ENCODE measurements at regions not wholly inside any gene's neighbourhood (a gene's known extent, or its start where the extent isn't known, plus 50 kb on each side); places are given as distances from the start of the nearest gene placed in this dataset.

DNA sequence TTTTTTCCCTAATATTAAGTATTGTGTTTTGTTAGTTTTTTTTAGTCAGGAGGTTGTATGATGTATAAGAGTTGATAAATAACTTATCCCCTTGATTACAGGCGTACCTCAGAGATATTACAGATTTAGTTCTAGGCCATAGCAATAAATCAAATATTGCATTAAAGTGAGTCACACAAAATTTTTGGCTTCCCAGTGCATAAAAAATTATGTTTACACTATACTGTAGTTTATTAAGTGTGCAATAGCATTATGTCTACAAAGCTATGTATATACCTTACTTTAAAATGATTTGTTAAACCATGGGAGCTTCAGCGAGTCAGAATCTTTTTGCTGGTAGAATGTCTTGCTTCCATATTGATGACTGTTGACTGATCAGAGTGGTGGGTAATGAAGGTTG lies 1180.6 kb upstream of the CDH18 start:
- Histone ChIP-seq H3K9ac (ENCODE audit: insufficient read depth, low read depth, low read length) (no peak overlapping the region), H3K4me2 (ENCODE audit: low read depth, low read length) (no peak overlapping the region), H4K20me1 (ENCODE audit: insufficient read depth, low read length) (no peaks in the 10 kb centered on the region), H3K9me3 (ENCODE audit: low read length) (no peaks in the 10 kb centered on the region), H3K27ac (ENCODE audit: extremely low read length, insufficient read depth, low read length) (no peak overlapping the region), H3K4me1 (ENCODE audit: insufficient read depth, low read length) (no peaks in the 10 kb centered on the region), H3K27me3 (ENCODE audit: control insufficient read depth in 1 of 2, insufficient read depth in 2 of 2, low read length in 2 of 2) (no peaks in the 10 kb centered on the region), H3K79me2 (ENCODE audit: insufficient read depth, low read length) (no peaks in the 10 kb centered on the region), H2AFZ (ENCODE audit: low read length) (no peak overlapping the region), H3K4me3 (replicated peaks in 1 of 3; ENCODE audit: insufficient read depth in 1 of 3, low read depth in 2 of 3, low read length in 3 of 3) (no peak overlapping the region), H3K36me3 (replicated peaks in 1 of 2; ENCODE audit: control insufficient read depth in 1 of 2, insufficient read depth in 2 of 2, low read length in 2 of 2) (no peaks in the 10 kb centered on the region)
- TF ChIP-seq RBM22 (optimal IDR thresholded peaks at IDR 0.05; ENCODE audit: low read length) (no peak), ZSCAN30 (CRISPR knock-in tag; IDR thresholded peaks at IDR 0.05) (no peak), NR3C1 (CRISPR knock-in tag; IDR thresholded peaks at IDR 0.05) (no peak), ELF4 (CRISPR knock-in tag; IDR thresholded peaks at IDR 0.05; ENCODE audit: borderline replicate concordance) (no peak), ISL2 (CRISPR knock-in tag; IDR thresholded peaks at IDR 0.05) (no peak)
- TF ChIP-seq, protein P1, sequence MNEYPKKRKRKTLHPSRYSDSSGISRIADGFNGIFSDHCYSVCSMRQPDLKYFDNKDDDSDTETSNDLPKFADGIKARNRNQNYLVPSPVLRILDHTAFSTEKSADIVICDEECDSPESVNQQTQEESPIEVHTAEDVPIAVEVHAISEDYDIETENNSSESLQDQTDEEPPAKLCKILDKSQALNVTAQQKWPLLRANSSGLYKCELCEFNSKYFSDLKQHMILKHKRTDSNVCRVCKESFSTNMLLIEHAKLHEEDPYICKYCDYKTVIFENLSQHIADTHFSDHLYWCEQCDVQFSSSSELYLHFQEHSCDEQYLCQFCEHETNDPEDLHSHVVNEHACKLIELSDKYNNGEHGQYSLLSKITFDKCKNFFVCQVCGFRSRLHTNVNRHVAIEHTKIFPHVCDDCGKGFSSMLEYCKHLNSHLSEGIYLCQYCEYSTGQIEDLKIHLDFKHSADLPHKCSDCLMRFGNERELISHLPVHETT (CRISPR knock-in tag; conservative IDR thresholded peaks at IDR 0.05) = no peak
- FAIRE-seq (no peak), ATAC-seq (no peak), DNase-seq (ENCODE audit: low spot score) (no peak)
- intact Hi-C loops (cut with micrococcal nuclease; ENCODE audit: unreplicated experiment) (no loop called here), in situ Hi-C loops (cut with HindIII; ENCODE audit: extremely low pct_ligation_motif_present, low pct_unique_long_range_greater_than_20kb) (no loop called here)
- ChIA-PET CTCF (ENCODE audit: low intra/inter-chr PET ratio, low total read pairs) (no interaction called here), POLR2A (no interaction called here)
- BruUV-seq (replicated peaks) = no TSS peak
- 0% methylated on average over 2 of the region's 2 CpGs for WGBS (ENCODE audit: low lambda C conversion rate)

DNA sequence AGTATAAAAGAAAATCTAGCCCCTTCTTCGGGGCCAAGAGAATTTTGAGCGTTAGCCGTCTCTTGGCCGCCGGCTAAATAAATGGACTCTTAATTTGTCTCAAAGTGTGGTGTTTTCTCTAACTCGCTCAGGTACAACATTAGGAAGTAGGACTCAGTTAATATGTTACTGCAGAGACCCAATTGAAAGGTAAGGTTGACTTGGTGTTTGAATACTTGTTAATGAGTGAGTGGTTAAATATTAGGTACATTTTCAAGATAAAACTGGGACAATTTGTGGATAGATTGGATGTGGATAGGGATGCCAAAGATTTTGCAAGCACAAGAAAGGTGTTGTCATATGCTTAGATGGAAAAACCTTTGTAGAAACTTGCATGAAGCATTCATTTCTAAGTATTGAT lies 1177.3 kb upstream of the CDH18 start:
- POLR2A ChIA-PET = no interaction called here
- no TSS peak for BruUV-seq (replicated peaks)
- ATAC-seq (no peak), FAIRE-seq (no peak), DNase-seq (ENCODE audit: low spot score) (no peak)
- Histone ChIP-seq H4K20me1 (ENCODE audit: insufficient read depth, low read length) (no peaks in the 10 kb centered on the region), H3K27me3 (ENCODE audit: control insufficient read depth in 1 of 2, insufficient read depth in 2 of 2, low read length in 2 of 2) (no peaks in the 10 kb centered on the region), H3K4me2 (ENCODE audit: low read depth, low read length) (no peak overlapping the region), H3K36me3 (replicated peaks in 1 of 2; ENCODE audit: control insufficient read depth in 1 of 2, insufficient read depth in 2 of 2, low read length in 2 of 2) (no peaks in the 10 kb centered on the region), H2AFZ (ENCODE audit: low read length) (no peak overlapping the region), H3K4me3 (replicated peaks in 1 of 3; ENCODE audit: insufficient read depth in 1 of 3, low read depth in 2 of 3, low read length in 3 of 3) (no peak overlapping the region), H3K9ac (ENCODE audit: insufficient read depth, low read depth, low read length) (no peak overlapping the region), H3K27ac (ENCODE audit: extremely low read length, insufficient read depth, low read length) (no peak overlapping the region), H3K4me1 (ENCODE audit: insufficient read depth, low read length) (no peaks in the 10 kb centered on the region), H3K9me3 (ENCODE audit: low read length) (no peaks in the 10 kb centered on the region), H3K79me2 (ENCODE audit: insufficient read depth, low read length) (no peaks in the 10 kb centered on the region)
- in situ Hi-C loops (cut with HindIII; ENCODE audit: extremely low pct_ligation_motif_present, low pct_unique_long_range_greater_than_20kb) (no loop called here), intact Hi-C loops (cut with micrococcal nuclease; ENCODE audit: unreplicated experiment) (no loop called here)
- WGBS (ENCODE audit: low lambda C conversion rate) = 26% methylated on average over 6 of the region's 6 CpGs
- CTCF ChIA-PET (ENCODE audit: low intra/inter-chr PET ratio, low total read pairs) = no interaction called here
- TF ChIP-seq ZSCAN20 (CRISPR knock-in tag; IDR thresholded peaks at IDR 0.05; ENCODE audit: borderline replicate concordance) (no peak), ATF7 (IDR thresholded peaks at IDR 0.05) (no peak), ATF7 (CRISPR knock-in tag; IDR thresholded peaks at IDR 0.05) (no peak), ZNF678 (CRISPR knock-in tag; IDR thresholded peaks at IDR 0.05) (no peak), ZNF136 (CRISPR knock-in tag; IDR thresholded peaks at IDR 0.05; ENCODE audit: low read depth) (no peak), LBX2 (CRISPR knock-in tag; IDR thresholded peaks at IDR 0.05; ENCODE audit: borderline replicate concordance) (no peak), ZNF235 (CRISPR knock-in tag; IDR thresholded peaks at IDR 0.05; ENCODE audit: borderline replicate concordance) (no peak), BCL6 (CRISPR knock-in tag; IDR thresholded peaks at IDR 0.05) (no peak)
- TF ChIP-seq, protein P2, sequence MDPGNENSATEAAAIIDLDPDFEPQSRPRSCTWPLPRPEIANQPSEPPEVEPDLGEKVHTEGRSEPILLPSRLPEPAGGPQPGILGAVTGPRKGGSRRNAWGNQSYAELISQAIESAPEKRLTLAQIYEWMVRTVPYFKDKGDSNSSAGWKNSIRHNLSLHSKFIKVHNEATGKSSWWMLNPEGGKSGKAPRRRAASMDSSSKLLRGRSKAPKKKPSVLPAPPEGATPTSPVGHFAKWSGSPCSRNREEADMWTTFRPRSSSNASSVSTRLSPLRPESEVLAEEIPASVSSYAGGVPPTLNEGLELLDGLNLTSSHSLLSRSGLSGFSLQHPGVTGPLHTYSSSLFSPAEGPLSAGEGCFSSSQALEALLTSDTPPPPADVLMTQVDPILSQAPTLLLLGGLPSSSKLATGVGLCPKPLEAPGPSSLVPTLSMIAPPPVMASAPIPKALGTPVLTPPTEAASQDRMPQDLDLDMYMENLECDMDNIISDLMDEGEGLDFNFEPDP (CRISPR knock-in tag; conservative IDR thresholded peaks at IDR 0.05) = no peak
